Fibroblast of peridontal ligament (primary cell): ENCODE measurements at regions not wholly inside any gene's neighbourhood (a gene's known extent, or its start where the extent isn't known, plus 50 kb on each side); places are given as distances from the start of the nearest gene placed in this dataset.
A peak's percentile ranks its signal among the peaks of the same experiment; 100 is the strongest.

ENCODE experiments used
- DNase-seq: peaks from one replicate; pipeline ENCODE4 v3.0.0-alpha.2; 2010; ENCODE audit errors: extremely low read depth

DNA sequence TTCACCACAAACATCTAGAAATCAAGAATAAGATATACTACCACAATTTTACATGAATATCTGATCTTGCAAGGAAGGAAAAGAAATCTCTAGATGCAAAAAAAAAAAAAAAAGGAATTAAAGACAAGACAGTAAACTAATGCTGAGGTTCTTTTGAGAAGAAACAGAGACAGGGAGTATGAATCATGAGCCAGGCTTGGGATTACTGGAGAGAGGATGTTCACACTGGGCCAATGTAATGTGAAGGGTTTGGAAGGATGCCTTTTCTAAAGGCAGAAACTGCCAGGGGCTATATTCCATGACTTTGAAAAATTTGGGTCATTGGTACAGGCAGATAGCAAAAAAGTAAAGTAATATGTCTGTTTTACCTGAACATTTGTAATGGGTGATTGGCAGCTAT lies 573.0 kb upstream of the IGFBP3 start:
- DNase-seq, result peak; percentile 41

DNA sequence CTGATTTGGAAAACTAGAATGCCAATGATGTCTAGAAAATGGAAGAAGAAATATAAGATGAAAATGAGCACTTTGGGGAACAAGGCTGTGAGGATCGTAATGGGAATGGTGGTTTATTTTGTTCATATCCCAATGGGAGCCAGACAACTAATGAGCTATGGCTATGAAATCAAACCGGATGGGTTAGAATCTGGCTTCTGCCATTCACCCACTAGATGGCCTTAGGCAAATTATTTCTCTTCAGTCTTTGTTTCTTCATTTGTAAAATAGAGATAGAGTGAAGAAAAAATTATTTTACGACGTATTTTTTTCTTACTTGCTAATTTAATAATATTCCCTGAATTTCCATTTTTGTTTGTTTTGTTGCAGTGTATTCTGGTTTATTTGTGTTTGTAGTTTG lies 572.1 kb upstream of the IGFBP3 start:
- DNase-seq, result no peak

DNA sequence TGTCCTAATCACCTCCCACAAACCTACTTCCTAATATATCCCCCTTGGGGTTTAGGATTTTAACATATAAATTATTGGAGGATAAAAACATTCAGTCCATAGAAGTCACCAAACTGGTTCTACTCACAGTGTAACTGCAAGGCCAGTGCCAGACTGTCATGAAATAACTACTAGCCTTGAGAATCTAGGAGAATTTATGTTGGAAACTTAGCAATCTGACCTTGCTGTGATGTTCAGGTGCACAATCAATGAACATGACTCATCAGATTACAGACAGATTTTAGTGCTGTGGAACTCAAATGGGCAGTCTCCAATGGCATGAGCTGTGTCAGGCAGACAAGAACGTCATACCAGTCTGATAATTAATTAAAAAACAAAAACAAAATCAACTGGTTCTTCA lies 571.4 kb upstream of the IGFBP3 start:
- DNase-seq, result no peak

DNA sequence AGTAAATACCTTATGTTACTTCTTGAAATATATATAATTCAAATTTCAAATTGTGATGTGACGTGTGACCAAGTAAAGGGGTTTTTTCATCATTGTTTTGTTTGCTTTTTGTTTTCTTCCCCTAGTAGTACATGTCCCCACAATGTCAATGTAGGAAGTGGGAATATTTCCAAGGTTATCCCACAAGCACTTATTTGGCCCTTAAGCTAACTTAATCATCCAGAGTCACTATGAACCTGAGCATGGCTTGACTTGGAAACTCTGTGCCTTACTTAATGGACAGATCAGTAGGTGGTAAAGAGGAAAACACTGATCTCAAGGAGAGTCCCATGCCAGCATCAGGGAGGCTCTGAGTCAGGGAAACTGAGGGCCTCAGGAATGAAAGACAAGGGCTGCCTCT lies 569.3 kb upstream of the IGFBP3 start:
- DNase-seq, result no peak

DNA sequence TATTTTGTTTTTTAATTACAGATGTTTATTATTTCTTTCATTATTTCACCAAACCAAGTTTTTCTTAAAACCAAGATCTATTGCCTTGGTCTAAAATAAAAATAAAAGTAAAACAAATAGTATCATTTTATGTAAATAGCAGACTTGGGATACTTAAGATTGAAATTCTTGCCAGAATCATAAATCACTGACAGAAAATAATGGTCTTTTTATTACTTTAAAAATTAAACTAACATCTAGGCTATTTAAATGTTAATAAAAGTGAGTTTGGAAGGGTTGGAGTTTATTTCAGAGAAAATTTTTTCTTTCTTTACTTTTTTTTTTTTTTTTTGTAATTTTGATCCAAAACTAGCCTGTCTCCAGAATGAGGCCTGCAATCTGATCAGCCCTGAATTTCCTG lies 568.0 kb upstream of the IGFBP3 start:
- DNase-seq, result no peak

DNA sequence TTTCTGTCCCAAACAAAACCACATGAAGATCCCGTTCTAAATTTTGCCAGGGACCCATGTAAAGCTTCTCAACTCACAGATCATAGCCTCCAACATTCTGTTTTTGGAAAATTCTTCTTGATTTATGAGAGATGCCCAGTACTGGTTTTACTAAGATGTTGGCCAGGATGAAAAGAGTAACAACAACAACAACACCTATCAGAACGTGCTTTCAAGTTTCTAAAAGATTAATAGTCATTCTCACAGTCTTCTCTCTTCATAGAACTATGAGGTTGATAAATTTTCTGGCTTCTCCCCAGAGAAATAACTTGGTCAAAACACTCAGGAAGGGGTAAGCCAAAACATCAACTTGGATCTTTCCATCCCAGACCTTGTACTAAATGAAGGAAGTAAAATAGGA lies 567.5 kb upstream of the IGFBP3 start:
- DNase-seq, result no peak

DNA sequence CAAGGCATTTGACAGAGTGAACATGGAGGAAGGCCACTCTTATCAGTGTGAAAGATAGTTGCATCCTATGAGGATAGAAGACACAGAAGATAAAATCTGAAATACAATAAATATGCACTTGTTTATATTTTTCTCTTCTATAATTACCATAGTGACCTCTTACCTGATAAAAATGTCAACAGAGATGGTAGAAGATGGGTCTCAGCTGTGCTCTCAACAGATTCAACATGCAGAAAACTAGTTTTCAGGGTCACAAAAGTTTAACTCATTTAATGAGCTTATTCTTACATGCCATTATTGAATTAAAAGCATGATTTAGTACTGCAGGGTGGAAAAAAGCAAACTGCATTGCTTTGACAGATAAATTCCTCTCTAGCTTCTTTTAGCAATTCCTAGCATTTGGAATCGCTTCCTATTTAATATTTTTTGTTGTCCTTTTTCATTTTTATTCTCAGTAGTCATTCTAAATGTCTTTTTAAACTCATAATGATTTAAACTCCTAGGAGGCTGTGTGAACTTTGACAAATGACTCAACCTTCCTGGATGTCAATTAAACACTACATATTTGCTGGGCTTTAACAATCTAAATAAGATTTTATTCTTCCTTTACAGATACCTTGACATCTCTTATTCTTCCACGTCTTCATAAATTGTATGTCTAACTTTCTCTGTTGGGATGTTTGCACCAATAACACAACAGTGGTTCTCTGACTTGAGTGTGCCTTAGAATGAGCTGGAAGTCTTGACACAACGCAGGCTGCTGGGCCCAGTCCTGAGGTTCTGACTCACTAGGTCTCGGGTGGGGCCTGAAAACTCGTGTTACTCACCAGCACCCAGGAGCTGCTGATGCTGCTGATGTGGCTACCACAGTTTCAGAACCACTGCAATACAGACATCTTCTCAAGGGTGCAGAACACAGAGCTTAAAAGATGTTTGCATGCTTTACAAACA lies 565.5 kb upstream of the IGFBP3 start:
- DNase-seq, result peak; percentile 76

DNA sequence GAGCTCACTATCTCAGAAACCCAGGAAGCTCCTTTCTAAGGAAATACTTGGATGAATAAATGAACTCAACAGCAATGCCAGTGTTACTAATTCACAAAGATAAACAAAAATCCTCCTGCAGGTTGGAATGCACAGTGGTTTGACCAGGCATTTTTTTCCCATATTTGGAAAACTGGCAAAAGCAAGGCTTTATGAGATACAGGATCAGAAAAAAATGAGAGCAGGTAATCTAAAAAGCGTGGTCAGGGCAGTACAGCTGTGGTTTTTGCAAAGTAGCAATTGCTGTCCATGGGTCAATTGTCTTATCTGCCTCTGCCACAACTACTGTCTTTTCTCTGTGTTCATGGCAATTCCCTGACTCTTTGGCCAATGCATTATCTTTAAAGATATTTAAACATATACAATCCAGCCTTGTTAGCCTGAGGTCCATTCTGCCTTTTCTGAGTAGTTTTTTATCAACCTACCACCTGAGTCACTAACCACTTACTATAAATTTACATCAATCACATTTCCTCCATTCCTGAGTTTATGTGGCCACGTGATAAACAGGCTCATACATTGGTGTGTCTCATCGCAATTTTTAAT lies 564.5 kb upstream of the IGFBP3 start:
- peak; percentile 54 for DNase-seq

DNA sequence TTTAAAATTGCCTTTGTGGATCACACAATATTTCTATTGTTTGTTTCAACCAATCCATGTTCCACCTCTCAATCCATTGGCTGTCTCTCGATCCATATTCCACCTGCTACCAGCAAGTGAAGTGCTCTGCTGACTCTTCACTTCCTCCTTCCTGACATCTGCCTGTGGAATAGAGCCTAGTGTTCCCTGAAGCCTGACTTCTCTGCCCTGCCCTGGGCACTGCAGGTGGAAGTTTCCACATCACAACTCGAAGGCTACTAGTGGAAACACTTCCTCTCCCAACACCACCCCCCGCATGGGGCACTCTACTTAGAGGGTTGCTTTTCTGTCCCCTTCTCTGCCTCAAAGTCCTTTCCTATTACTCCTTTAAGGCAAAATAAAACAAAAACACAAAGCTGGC lies 563.8 kb upstream of the IGFBP3 start:
- DNase-seq, result no peak

DNA sequence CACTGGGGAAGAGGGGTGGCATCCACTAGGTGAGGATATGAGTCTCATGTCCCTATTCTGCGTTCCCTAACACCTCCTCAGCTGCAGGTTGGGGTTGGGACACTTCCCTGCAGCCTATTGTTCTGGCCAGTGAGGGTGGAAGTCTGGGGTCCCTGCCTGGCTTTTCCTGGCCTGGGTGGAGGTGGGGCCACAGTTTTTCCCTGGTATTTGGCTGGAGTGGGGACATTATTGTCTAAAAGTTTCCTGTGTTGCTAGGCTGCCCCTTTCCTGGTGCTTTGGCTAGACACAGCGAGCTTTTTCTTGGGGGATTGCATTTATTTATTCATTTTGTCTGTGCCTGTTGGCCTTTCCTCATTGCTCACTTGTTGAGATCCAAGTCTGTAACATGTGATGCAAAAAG lies 559.5 kb upstream of the IGFBP3 start:
- no peak for DNase-seq

DNA sequence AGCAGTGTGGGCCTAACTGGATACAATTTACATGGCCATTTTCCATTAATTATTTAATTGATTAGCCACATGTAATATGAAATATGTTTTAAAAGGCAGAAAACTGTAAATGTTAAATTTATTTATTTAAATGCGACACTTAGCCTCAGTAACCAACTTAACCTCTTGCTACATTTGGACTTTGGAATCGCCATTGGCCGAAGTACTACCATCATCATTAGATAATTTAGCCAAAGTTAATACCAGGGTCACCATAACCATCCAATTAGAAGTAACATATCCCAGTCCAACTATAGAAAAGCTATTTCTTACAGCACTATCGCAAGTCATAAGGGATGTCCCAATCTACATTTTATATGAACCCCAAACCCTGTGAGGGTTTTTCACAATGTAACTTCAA lies 558.6 kb upstream of the IGFBP3 start:
- DNase-seq, result no peak

DNA sequence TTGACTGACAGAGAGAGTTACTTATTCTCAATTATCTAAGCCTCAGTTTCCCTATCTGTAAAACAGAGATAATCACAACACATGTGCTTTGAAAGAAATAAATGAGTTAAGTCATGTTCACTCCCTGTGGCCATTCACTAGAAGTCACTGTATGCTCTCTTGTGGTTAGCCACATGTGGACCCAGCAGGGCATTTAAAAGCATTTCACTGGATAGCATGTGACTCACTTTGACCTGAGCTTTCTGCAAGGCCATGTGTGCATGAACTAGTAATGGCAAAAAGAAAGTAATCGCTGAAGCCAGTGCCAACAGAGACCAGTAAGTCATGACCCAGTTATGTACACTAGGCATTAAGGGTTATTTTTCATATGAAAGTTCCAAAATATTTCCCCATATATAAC lies 557.0 kb upstream of the IGFBP3 start:
- DNase-seq, result peak; percentile 69

DNA sequence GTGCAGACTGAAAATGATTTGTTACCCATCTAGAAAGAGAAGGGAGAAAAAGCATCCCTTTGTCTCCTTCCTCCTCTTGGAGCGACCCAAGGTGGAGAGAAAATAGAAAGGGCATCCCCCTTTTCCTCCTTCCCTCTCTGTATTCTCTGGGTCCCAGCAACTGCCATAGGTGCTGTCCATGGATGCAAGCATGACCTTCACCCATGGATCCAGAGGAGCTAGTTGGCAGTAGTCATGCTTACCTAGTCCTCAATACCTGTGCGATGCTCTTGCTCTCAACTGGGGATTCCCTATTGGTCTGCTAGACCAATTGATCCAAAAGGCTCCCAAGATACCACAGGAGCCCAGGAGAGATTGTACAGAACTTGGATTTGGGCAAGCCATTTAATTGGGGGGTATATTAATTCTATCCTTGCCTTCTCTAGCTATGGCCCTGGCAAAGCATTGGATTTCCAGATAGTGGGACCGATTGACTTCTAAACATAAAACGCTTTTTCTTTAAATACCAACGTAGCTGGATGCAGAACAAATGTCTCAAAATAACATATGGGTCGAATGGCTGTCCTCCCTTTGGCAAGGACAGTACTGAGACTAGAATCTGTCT lies 547.8 kb upstream of the IGFBP3 start:
- peak; percentile 35 for DNase-seq

DNA sequence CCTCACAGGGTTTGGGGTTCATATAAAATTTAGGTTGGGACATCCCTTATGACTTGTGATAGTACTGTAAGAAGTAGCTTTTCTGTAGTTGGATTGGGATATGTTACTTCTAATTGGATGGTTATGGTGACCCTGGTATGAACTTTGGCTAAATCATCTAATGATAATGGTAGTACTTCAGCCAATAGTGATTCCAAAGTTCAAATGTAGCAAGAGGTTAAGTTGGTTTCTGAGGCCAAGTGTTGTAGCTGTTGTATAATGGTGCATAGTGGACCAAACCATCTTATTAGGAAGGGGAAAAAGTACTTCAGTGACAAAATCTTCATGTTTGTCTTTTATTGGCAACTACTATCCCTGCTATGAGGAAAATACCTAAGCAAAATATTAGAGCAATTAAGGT lies 542.1 kb upstream of the IGFBP3 start:
- DNase-seq, result no peak

DNA sequence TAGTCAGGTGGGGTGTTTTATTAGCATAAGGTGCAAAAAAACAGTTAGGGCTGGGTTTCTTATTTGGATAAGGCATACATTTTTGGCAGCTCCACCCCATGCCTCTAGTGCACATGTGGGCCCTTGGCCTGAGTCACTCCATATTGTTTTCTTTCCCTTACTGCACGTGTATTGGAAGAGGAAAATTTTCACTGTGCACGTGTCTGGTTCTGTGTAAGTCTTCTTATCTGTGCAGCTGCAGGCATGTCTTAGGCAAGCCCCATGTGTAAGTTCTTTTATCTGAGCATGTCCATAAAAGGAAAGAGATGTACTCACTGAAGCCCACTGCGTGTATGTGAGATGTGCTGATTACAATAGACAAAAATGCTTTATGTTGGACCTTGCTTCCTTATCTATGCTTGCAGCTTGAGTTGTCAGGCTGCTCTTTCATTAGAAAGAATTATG lies 540.3 kb upstream of the IGFBP3 start:
- no peak for DNase-seq

DNA sequence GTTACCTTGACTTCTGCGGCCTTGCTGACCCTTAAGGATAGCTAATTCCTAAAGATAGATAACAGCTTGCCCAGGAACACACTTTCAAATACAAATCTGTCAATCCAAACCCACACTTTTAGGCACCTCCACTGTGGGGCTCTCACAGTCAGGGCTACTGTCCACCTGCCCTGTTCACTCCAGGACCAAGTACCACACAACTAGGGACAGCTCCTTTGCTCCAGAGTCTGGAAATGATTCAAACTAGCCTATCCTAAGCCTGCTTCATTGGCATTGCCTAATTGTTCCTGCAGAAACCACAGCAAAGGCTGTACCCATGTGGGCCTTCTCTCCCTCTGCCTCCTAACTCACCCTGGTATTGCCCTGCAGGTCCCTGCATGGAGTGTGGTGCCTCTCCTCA lies 538.9 kb upstream of the IGFBP3 start:
- DNase-seq, result no peak

DNA sequence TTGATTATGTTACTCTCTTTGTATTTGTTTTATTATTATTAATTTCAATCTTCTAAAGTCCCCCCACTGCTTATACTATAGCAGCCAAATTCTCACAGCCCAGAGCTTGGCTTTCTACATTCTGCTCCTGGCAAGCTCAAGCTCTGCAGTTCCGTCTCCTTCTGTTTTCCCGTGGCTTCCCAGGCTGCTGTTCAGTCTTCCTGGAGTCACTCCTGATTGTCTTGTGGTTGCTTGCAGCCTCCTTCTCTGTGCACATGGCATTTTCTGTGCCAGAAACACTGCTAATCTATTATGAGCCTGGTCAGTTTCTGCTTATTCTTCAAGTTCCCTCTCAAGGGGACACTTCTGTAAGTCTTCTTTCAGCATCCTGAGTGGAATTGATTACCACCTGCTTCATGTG lies 533.7 kb upstream of the IGFBP3 start:
- peak; percentile 69 for DNase-seq

DNA sequence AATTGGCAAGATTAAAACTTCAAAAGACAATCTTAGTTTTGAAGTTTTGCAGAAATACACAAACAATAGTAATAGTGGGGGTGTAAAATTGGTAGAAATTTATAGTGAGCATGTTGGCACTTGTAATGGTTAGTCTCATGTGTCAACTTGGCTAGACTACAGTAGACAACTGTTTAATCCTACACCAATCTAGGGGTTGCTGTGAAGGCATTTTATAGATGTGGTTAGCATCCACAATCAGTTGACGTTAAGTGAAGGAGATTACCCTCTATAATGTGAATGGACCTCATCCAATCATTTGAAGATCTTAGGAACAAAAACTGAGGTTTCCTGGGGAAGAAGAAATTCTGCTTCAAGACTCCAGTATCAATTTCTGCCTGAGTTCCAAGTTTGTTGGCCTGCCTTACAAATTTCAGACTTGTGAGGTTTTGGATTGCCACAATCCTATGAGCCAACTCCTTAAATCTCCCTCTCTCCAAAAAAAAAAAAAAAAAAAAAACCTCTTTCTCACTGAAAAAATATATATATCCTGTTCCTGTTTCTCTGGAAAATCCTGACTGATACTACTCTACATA lies 531.6 kb upstream of the IGFBP3 start:
- peak; percentile 64 for DNase-seq

DNA sequence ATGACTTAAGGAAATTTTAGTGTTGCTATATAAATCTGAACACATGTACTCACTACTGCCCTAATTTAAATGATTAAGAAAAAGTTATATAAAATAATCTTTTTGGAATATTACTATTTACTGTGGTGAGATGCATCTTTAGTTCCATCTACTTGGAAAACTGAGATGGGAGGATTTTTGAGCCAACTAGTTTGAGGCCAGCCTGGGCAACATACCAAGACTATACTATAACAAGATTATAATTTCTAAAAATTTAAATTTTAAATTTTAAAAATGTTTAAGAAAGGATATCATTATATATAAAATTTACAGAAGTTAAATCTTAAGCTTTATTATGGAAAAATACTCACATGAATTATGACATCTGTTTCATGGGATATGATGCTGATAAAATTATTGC lies 530.8 kb upstream of the IGFBP3 start:
- DNase-seq, result no peak

DNA sequence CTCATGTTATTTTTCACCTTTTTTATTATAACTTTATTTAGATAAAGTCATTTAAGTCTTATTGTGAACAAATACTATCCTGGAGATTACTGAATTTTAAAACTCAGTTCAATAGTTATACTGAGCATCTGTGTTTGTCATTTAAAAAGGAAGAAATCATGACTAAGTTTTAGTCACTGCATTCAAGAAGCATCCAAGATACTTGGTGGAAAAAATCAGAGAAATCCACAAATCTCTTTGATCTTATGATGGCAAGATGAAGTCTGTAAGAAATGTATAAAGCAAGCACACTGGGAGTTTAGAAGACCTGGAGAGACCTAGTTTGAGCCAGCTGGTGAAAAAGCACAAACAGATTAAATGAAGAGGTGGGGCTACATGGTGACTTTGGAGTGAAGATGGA lies 529.8 kb upstream of the IGFBP3 start:
- DNase-seq, result peak; percentile 29

DNA sequence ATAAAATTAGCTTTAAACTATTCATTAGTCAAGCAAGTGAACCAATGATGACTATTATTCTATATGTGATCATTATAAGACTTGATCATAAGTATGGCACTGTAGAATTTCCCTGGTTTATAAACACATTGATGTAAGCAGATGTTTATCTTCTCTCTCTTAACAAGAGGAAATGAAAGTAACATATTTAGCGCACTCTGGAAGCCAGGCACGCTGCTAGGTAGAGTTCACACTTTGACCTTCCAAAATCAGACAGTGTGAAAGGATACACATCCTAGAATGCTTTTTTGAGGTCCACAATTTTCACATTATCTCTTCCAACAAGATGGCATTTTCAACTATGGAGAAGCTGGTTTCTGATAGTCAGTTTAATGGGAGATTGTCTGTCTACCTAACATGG lies 529.4 kb upstream of the IGFBP3 start:
- no peak for DNase-seq

DNA sequence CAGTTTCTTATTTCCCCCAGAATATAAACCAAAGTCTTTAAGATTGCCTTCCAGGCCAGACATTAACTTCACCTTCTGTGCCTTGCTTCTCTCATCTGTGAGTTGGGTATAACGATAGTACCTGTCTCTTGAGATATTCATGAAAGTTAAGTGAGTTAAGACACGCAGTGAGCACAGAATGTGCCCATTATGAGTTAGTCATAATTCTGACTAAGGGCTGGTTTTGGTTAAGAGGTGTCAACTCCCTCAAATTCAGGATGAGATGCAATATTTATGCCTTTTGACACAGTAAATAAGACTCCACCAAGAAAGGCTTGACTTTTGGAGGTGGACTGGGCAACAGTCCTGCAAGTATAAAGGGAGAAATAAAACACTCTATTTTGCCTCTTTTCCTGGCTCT lies 528.7 kb upstream of the IGFBP3 start:
- DNase-seq, result no peak

DNA sequence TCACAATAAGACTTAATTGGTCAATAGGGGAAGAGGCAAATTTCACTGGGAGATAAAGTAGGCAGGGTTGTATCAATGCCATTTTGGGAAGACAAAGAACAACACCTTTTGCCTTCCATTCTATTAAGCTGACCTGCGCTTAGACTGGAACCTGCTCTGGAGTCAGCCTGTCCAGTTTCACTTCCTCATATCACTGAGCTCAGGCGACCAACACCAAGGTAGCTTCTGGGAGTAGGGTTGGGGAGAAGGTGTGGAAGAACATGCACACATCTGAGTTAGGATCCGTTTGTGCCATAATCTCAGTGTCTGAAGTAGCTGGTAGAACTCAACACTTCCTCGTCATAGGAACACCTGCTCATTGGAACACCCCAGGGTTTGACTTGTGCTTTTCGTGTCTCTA lies 527.4 kb upstream of the IGFBP3 start:
- no peak for DNase-seq
